ENCODE measurements at regions not wholly inside any gene's neighbourhood (a gene's known extent, or its start where the extent isn't known, plus 50 kb on each side); places are given as distances from the start of the nearest gene placed in this dataset.

DNA sequence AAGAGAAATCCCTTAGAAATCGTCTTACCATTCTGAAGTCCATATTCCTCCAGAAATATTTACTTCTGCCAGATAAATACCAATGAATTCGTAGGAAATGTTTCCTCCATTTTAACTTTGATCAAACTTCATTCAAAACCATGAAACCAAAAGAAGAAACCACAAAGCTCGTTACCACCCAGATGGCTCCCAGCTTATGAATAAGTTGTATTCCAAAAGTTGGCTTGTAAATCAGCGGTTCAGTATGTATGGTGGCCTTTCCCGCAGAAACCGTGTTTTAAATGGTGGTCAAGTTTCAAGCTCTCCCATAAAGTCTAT lies 73.6 kb upstream of the RIPOR2 start:
- TF ChIP-seq SP1 (IDR thresholded peaks at IDR 0.05) (no peak), L3MBTL2 (conservative IDR thresholded peaks at IDR 0.05) (no peak), ZNF384 (IDR thresholded peaks at IDR 0.05) (no peak), HDGF (IDR thresholded peaks at IDR 0.05; ENCODE audit: borderline replicate concordance) (no peak), BHLHE40 (IDR thresholded peaks at IDR 0.05; ENCODE audit: borderline replicate concordance) (no peak), FOXK2 (IDR thresholded peaks at IDR 0.05) (no peak), FOXM1 (IDR thresholded peaks at IDR 0.05; ENCODE audit: borderline replicate concordance) (no peak), ARNT (IDR thresholded peaks at IDR 0.05) (no peak)
